Activated naive CD4-positive, alpha-beta T cell treated with anti-CD3 and anti-CD28 coated beads, Interleukin-2, amount 50 U/mL, for 72 hours (primary cell): ENCODE measurements at regions not wholly inside any gene's neighbourhood (a gene's known extent, or its start where the extent isn't known, plus 50 kb on each side); places are given as distances from the start of the nearest gene placed in this dataset.
A peak's percentile ranks its signal among the peaks of the same experiment; 100 is the strongest.

ENCODE experiments used
- ATAC-seq, 2 donors: fragments of 150-1000 bp; cut with Tn5 transposase; 2 replicates each; pipeline ENCODE4 v1.10.0; 2021; ENCODE audit warnings: mild to moderate bottlenecking in 2 of 2, moderate library complexity in 2 of 2
- DNase-seq, 2 donors: peaks; one replicate each; pipeline ENCODE4 v3.0.0; 2021 to 2022; ENCODE audit warnings: low spot score in 2 of 2
- H3K27ac Mint-ChIP-seq, 2 donors: one replicate each; pipeline ENCODE4 v1.8.0; 2022; ENCODE audit warnings: mild to moderate bottlenecking in 2 of 2, mixed read lengths in 2 of 2
- H3K36me3 Mint-ChIP-seq, 2 donors: one replicate each; pipeline ENCODE4 v1.8.0; 2022; ENCODE audit warnings: mixed read lengths in 2 of 2
- H3K9me3 Mint-ChIP-seq, 2 donors: one replicate each; pipeline ENCODE4 v1.8.0; 2022; ENCODE audit warnings: mixed read lengths in 2 of 2

DNA sequence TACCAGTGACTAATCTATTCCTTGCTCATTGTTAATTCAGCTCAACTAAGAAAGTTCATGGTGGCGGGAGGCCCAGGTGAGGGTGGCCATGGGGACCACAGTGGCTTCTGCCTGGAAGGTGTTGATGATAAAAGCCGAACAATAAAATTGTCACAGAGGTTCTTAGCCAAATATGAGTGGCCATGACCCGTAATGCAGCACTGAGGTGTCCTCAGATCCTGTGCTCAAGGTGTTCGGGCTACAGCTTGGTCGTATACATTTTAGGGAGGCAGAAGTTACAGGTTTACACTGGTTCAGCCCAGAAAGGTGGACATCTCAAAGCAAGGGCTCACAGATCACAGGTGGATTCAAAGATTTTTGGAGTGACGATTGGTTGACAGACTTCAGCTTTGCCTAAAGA is 98.5 kb upstream of the SNTG2 start:
- peaks cover 13 to 19% of the 10 kb centered on the region in 2 donors for H3K9me3 Mint-ChIP-seq
- ATAC-seq (no peak), DNase-seq (no peak)
- peaks cover 15 to 23% of the 10 kb centered on the region in 2 donors for H3K36me3 Mint-ChIP-seq
- peak overlapping the region in 1 of 2 donors; percentile 77 for H3K27ac Mint-ChIP-seq

DNA sequence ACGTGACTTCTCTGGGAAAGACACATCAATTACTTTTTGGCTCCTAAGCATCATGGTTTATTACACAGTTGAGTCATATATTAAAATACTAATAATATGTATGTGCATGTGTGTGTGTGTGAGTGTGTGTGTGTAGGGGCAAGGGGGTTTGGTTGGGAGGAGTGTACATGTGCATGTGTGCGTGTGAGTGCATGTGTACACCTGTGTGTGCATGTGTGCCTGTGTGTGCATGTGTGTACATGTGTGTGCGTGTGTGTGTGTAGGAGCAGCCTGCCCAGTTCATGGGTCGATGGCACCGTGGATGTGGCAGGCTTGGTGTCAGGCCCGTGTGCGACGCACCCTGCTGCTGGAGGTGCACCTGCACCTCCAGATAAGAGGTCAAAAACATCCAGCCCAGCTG is 99.0 kb upstream of the SNTG2 start:
- no peak for ATAC-seq
- H3K36me3 Mint-ChIP-seq = peaks cover 15 to 22% of the 10 kb centered on the region in 2 donors
- no peak overlapping the region for H3K27ac Mint-ChIP-seq
- H3K9me3 Mint-ChIP-seq = peaks cover 13 to 19% of the 10 kb centered on the region in 2 donors
- no peak for DNase-seq

DNA sequence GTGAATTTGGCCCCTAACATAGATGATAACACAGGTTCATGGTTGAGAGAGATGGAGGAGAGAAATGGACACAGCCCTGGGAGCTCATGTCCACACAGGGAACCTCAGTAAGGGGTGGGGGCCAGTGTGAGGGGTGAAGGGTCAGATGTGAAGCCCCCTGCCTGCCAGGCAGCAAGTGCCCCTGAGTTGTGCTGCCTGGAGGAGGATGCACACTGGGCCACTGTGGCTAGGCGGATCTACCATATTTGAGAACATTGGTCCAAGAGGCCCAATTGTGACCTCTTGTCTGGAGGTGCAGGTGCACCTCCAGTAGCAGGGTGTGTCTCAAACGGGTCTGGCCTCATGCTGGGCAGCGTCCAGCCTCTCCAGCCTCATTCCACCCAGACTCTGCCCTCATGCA is 99.6 kb upstream of the SNTG2 start:
- no peak for DNase-seq
- H3K9me3 Mint-ChIP-seq = peaks cover 13 to 19% of the 10 kb centered on the region in 2 donors
- H3K27ac Mint-ChIP-seq = no peak overlapping the region
- peaks cover 15 to 18% of the 10 kb centered on the region in 2 donors for H3K36me3 Mint-ChIP-seq
- no peak for ATAC-seq

DNA sequence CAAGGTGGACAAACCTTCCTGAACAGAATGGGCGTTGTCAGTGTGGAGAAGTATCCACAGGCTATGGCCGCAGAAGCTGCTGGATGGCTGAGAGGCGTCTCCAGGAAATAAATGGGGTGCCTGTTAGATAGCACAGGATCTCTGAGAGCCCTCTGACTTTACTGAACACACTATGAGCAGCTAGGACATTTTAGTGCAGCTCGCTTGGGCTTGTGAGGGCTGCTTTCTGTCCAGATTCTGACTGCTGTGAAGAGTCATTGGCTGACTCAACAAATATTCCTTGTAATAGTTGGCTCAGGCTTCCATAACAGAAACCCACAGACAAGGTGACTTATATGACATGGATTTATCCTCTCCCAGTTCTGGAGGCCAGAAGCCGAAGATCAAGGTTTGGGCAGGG is 100.2 kb upstream of the SNTG2 start:
- DNase-seq (no peak), ATAC-seq (no peak)
- Mint-ChIP-seq H3K9me3 (peaks cover 9 to 14% of the 10 kb centered on the region in 2 donors), H3K36me3 (peaks cover 11 to 15% of the 10 kb centered on the region in 2 donors), H3K27ac (no peak overlapping the region)

DNA sequence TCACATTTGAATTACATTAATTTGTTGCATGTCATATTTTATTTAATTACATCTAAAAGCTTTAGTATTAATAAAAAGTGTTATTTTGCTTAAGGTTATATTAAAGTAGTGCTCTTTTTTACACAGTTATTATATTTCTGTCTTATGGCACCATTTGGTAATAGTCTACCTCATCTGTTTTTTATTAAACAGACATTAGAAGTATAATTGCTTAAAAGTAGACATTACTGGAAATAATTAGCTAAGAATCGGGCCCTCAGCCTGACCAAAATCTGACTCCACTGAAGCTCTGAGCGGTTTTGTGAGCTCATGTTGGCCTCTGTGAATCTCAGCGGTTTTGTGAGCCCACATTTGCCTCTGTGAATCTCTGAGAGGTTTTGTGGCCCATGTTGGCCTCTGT is 102.5 kb upstream of the SNTG2 start:
- ATAC-seq (no peak), DNase-seq (no peak)
- Mint-ChIP-seq H3K9me3 (no peaks in the 10 kb centered on the region), H3K27ac (no peak overlapping the region), H3K36me3 (no peaks in the 10 kb centered on the region)

DNA sequence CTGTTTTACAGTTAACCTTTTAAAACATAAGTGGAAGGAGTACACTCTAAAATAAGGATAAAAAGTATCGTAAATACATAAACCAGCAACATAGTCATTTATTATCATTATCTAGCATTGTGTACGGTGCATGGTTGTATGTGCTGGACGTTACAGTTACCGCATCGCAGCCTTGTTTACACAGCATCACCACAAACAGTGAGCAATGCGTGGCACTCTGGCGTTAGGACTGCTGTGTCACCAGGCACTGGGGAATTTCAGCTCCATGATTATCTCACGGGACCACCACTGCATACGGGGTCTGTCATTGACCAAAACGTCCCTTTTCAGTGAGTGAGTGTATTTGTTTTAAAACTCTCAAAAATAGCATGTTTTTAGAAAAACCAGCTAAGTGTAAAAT is 103.0 kb upstream of the SNTG2 start:
- no peaks in the 10 kb centered on the region for H3K9me3 Mint-ChIP-seq
- ATAC-seq = no peak
- H3K27ac Mint-ChIP-seq = no peak overlapping the region
- no peaks in the 10 kb centered on the region for H3K36me3 Mint-ChIP-seq
- DNase-seq = no peak

DNA sequence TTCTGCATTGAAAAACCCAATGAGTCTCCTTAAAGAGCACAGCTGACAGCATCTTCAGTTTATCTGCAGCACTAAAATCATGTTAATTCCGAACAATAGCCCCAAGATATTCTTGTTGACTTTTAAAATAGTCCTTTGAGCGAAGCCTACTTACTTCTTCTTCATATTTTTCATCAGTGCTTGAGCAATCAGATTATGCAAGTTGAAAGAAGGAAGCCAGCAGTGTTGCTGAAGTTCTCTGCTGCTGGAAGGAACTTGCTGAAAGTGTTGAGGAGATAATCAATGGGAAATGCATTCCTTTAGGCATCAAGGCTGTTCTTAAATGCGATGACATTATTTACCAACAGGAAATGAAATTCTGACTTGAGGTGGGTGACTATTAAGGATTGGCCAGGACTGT is 105.9 kb upstream of the SNTG2 start:
- H3K36me3 Mint-ChIP-seq = peaks cover 0 to 4% of the 10 kb centered on the region in 2 donors
- H3K27ac Mint-ChIP-seq = no peak overlapping the region
- DNase-seq (no peak), ATAC-seq (no peak)
- H3K9me3 Mint-ChIP-seq = no peaks in the 10 kb centered on the region

DNA sequence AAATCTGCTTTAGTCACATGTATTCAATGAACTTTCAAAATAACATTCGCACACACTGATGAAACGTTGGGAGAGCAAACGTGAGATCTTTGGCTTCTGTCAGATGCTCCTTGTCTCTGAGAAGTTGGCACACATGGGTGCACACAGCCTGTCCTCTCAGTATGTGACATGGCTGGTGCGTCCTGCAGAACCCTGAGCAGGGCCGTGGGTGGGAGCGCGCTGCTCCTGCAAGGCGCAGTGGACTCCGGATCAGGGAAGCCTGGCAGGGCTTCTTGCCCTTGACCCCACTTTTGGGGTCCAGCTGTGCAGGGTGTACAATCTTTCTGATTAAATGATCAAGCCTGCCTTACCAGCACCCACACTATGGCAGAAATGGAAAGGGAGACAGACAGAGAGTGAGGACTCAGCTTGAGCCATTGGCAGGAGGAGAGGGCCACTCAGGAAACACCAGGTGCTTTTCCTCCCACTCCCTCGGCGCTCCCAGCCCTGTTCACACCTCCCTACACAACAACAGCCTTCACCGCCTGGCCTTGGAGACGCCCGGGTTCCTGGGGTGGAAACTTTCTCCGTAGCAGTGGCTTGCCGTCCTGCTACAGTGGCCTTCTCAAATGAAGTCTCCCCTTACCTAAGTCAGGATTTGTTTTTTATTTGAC is 108.4 kb upstream of the SNTG2 start:
- ATAC-seq = no peak
- no peaks in the 10 kb centered on the region for H3K9me3 Mint-ChIP-seq
- H3K27ac Mint-ChIP-seq = no peak overlapping the region
- DNase-seq = no peak
- H3K36me3 Mint-ChIP-seq = peaks cover 0 to 4% of the 10 kb centered on the region in 2 donors

DNA sequence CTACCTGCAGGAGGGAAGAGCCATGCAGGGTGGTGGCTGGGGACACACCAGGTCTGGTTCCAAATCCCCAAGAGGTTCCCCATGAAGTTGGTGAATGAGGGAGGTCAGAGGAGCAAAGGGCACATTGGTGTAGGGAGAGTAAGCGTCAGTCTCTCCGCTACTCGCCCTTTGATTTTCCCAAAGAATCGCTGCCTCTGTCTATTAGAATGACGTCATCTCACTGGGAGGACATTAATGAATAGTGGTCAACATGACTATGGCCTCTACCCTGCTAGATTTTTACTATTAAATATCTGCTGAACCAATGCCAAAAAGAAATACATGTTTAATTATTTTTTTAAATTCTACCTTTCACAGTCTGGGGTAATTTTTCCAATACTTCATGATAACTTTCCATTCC is 109.6 kb upstream of the SNTG2 start:
- Mint-ChIP-seq H3K36me3 (peaks cover 0 to 4% of the 10 kb centered on the region in 2 donors), H3K27ac (no peak overlapping the region), H3K9me3 (no peaks in the 10 kb centered on the region)
- DNase-seq (no peak), ATAC-seq (no peak)

DNA sequence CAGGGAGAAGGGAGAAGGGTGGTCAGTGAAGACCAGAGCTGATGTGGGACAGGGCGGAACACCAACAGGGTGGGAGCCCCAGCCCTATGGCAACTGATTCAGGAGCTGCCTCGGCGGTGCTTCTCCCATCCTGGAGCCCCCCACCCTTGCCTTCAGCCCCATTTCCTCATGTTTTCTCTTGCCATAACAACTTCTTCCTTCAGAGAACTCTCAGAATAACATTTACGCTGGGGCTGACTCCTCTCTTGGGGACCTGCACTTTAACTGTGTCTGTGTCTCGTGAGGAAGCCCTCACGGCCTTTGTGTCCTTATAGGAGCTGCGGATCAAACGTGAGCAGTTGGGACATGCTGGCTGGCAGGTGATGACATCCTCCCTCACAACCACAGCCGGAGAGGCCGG is 116.4 kb upstream of the SNTG2 start:
- DNase-seq = no peak
- H3K36me3 Mint-ChIP-seq = no peaks in the 10 kb centered on the region

DNA sequence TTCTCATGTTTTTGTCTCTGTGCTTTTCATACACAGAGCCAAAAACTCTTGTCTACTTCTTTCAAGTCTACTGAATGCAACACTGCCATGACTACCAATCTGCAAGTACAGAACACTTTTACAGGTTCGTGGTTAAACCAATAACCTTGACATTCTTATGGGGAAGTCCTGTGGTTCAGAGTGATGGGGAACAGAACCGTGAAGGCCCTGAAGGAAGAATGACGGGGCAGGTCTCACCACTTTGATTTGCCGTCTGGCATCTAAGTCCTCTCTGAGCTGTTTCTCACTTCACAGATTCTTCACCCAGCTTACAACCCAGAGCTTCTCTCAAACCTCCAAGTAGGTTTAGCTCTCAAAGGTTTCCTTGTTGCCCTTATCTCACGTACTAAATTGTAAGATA is 117.5 kb upstream of the SNTG2 start:
- ATAC-seq (peak; percentile 67 to 69), DNase-seq (no peak)
- Mint-ChIP-seq H3K36me3 (no peaks in the 10 kb centered on the region), H3K9me3 (no peaks in the 10 kb centered on the region), H3K27ac (no peak overlapping the region)

More for the DNA sequence above, 116.4 kb upstream of the SNTG2 start:
- no peak for ATAC-seq
- no peaks in the 10 kb centered on the region for H3K9me3 Mint-ChIP-seq
- no peak overlapping the region for H3K27ac Mint-ChIP-seq

DNA sequence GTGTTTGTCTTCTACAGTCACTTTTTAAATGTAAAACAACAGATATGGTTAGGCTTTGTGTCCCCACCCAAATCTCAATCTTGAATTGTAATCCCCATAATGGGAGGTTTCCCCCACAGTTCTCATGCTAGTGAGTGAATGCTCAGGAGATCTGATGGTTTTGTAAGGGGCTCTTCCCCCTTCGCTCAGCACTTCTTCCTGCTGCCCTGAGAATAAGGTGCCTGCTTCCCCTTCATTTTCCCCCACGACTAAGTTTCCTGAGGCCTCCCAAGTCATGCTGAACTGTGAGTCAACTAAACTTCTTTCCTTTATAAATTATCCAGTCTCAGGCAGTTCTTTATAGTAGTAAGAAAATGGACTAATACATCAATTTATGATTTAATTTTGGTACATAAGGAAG is 118.0 kb upstream of the SNTG2 start:
- DNase-seq (no peak), ATAC-seq (no peak)
- Mint-ChIP-seq H3K9me3 (no peaks in the 10 kb centered on the region), H3K36me3 (no peaks in the 10 kb centered on the region), H3K27ac (no peak overlapping the region)

DNA sequence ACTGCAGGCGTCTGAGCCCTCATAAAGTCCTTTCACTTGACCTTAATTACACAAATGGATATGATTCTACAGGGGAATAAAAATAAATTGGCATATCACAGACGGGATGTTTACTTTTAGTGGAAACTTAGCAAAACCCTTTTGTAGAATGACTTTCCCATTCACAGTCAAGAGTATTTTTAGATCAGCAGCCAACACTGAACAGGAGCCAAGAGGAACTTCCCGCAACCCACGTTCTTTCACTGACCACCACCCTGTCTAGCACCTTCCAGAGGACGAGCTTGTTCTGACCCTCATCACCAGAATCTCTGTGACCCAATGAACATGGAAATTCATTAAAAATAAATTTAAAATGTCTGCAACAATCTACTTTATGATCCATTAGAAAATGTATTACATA is 119.0 kb upstream of the SNTG2 start:
- Mint-ChIP-seq H3K9me3 (no peaks in the 10 kb centered on the region), H3K36me3 (no peaks in the 10 kb centered on the region)

DNA sequence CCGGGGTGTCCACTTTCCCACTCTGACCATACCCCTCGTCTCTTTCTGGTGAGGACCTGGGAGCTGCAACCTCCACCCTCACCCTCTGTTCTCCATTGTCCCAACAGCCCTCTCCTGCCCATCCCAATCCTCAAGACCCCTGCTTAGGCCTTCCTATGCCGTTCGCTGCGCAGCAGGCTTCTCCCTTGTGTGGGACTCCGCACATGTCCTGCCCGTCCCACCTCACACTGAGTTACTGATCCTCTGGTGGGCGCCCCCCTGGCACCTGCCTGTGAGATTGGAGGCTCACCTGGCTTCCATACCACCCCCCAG is 119.5 kb upstream of the SNTG2 start:
- ATAC-seq (no peak), DNase-seq (no peak)
- H3K36me3 Mint-ChIP-seq = no peaks in the 10 kb centered on the region
- H3K9me3 Mint-ChIP-seq = no peaks in the 10 kb centered on the region
- H3K27ac Mint-ChIP-seq = no peak overlapping the region

More for the DNA sequence above, 119.0 kb upstream of the SNTG2 start:
- no peak overlapping the region for H3K27ac Mint-ChIP-seq
- DNase-seq = no peak
- no peak for ATAC-seq

DNA sequence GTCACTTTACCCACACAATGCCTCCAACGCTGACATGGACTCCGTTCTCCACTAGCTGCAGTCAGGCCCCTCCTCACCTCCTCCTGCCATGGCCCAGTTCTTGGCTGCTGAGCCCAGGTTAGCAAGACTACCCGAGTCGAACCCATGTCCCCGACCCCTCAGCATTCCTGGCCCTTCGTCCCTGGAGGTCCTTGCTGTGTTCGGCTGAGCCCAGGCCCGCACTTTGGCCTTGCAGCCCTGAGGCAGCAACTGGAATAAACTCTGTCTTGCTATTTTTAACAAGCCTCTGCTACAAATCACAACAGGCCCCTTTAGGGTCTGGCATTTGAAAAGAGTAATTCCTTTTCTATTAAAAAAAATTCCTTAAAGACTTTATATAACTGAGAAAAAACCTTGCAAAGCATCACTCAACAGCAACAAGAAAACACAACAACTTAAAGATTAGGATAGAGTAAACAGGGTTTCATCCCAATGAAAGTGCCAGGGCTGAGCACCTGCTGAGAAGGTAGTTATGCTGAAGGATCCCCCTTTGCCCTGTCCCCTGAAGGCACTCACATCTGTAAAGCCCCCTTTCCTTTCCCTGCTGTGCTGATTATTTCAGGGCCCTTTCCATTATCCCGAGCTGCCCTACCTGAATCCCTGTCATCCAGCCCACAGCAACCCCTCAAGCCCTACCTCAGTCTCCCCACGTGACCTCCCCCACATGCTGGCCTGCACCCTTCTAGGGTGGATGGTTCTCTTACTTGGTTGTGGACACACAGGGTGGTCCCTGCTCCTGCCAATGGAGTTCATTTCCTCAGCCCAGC is 120.0 kb upstream of the SNTG2 start:
- no peak for DNase-seq
- Mint-ChIP-seq H3K36me3 (no peaks in the 10 kb centered on the region), H3K9me3 (no peaks in the 10 kb centered on the region), H3K27ac (no peak overlapping the region)
- ATAC-seq = no peak

DNA sequence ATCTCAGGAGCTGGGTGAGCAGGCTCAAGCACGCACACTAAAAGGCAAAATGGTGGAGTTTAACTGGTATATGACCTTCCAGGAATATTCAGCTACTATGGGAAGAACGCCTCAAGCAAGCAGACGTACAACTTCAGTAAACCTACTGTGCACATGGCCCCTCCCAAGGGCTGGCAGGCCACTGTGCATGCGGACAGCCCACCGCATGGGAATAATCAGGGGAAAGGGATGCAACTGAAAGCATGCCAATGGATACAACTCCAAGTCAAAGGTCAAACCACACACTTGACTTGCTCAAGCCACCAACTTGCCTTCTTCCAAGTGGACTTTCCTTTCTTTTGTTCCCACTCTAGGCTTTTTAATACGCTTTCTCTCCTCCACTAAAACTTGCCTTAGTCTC is 121.6 kb upstream of the SNTG2 start:
- H3K36me3 Mint-ChIP-seq = no peaks in the 10 kb centered on the region

DNA sequence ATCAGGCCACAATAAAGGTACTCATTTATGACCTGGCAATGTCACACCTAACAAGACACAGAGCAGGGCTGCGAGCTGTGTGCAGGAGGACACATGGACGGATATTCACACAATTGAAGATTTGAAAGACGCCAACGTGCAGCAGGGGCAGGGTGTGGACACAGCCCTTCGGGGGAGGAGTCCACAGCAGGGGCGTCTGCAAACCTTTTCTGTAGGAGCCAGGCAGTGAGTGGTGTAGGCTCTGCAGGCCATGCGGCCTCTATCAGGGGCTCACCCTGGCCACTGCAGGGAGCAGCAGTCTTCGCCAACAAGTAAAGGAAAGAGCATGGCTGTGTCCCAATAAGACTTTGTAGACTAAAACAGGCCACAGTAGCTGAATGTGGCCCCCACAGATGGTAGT is 125.7 kb upstream of the SNTG2 start:
- Mint-ChIP-seq H3K9me3 (no peaks in the 10 kb centered on the region), H3K36me3 (no peaks in the 10 kb centered on the region), H3K27ac (peak overlapping the region in 1 of 2 donors; percentile 32)
- DNase-seq (no peak), ATAC-seq (no peak)

More for the DNA sequence above, 121.6 kb upstream of the SNTG2 start:
- ATAC-seq = no peak
- H3K9me3 Mint-ChIP-seq = no peaks in the 10 kb centered on the region
- DNase-seq = no peak
- no peak overlapping the region for H3K27ac Mint-ChIP-seq

DNA sequence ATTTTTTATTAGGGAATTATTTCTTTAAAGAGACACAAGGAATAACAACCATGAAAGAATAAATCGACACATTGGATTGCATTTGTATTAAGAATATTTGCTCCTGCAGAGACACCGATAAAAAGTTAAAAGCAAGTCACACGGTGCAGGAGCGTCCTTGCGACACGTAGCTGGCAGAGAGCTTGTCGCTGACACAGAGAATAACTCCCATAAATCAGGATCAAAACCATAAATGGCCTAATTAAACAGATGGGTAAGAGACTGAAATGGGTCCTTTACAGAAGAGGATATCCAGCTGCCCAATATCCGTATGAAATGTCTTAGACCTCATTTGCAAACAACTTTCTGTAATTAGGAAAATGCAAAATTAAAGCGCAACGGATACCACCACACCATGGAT is 126.1 kb upstream of the SNTG2 start:
- no peak for DNase-seq
- no peak overlapping the region for H3K27ac Mint-ChIP-seq

More for the DNA sequence above, 126.1 kb upstream of the SNTG2 start:
- H3K36me3 Mint-ChIP-seq = no peaks in the 10 kb centered on the region
- no peaks in the 10 kb centered on the region for H3K9me3 Mint-ChIP-seq
- ATAC-seq = no peak
